Stromal cell of bone marrow (primary cell): ENCODE measurements at regions not wholly inside any gene's neighbourhood (a gene's known extent, or its start where the extent isn't known, plus 50 kb on each side); places are given as distances from the start of the nearest gene placed in this dataset.

ENCODE experiments used
- DNase-seq: peaks from one replicate; pipeline ENCODE4 v3.0.0-alpha.2; 2012; ENCODE audit warnings: low read depth

GRCh38 chr14:101066826-101067510 is 163.4 kb upstream of the RTL1 start:
- DNase-seq: no peak

- DNase-seq: no peak
Observed at GRCh38 chr14:101068313-101069227, 165.0 kb upstream of the RTL1 start.

DNA sequence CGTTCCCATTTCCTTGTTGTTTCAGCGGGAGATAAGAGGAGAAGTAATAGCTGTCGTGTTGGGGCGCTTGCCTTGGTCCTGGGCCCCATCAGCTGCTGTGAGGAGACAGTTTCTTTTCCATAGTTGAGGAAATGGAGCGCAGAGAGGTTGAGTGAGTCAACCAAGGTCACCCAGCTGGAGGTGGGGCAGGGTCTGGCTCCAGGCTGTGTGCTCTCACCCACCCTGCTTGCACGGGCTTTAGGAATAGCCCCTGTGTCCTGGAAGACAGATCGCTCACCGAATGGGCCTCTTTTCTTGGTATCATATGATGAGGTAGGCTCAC is 165.7 kb upstream of the RTL1 start:
- DNase-seq: no peak

- no peak for DNase-seq
Observed at GRCh38 chr14:101069666-101070362, 166.3 kb upstream of the RTL1 start.

DNA sequence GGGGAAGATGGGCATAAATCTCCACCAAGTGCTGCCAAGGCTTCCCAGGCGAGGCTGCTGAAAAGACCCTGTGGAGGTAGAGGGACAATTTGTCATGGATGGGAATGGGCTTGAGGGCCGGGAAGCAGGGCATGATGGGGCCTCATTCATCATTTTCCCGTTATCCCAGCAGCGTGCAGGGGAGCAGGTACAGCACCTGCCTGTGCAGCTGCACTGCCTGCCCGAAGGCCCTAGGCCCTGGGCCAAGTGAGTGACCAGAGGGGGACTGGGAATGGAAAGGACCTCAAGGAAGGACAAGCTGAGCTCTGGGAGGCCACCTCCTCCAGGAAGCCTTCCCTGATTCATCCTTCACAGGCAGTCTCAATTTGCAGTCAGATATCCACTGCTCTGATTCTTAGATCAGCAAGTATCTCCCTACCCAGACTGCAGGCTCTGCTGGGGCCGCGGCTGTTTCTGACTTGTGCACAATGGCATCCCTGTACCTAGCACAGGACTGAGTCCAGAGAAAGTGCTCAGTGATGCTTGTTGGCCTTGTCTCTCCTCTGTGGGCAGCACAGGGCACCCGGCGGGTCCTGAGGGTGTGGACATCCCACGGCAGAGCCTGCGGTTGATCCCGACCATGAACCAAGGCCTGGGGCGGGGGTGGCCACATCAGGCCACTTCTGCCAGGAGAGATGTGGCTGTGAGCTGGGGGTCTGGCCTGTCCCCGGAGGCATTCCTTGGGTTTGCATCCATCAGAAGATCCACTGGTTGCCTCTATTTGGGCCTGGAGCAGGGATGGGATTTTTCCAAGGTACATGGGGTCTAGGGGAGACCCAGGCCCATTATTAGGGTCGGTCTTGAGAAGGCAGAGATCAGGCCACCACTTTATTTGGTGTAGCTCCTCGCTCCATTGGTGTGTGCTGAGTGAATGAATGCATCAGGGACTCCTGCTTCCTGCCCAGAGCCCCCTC is 167.3 kb upstream of the RTL1 start:
- DNase-seq: no peak

DNA sequence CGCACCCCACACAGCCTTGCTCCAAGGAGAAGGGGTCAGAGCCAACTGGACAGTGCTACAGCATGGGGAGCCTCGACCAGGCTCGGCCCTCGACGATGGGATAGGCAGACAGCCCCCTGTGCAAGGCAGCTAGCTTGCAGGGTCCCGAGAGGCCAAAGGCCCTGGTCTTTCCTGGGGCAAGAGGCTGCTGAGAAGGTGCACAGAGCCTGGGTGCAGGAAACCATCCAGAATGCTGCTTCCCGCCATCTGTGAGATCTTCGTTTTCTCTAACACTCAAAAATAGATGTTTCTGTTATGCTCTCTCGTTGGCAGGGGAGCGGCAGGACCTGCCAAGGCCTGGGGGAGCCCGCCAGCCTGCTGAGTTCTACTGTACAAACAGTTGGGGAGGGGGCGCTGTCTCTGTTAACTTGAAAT is 168.0 kb upstream of the RTL1 start:
- no peak for DNase-seq

GRCh38 chr14:101072070-101072469 is 168.5 kb upstream of the RTL1 start:
- DNase-seq: no peak

DNA sequence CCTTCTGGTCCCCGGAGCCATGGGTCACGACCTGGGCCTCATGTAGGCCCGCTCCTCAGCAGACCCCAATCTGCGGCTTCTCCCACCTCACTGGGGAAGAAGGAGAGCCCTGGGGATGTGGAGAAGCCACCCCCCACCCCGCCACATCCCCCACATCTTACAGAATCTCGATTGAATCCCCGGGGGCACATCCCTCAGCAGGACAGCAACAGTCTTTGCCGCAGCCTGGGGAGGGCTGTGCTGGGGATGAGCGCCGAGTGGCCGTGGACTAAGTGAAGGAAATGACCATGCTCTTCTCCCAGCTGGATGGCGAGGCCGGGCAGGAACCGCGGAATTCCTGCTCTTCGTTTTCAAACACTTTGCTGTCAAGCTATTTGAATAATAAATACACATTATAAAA is 169.0 kb upstream of the RTL1 start:
- no peak for DNase-seq

DNA sequence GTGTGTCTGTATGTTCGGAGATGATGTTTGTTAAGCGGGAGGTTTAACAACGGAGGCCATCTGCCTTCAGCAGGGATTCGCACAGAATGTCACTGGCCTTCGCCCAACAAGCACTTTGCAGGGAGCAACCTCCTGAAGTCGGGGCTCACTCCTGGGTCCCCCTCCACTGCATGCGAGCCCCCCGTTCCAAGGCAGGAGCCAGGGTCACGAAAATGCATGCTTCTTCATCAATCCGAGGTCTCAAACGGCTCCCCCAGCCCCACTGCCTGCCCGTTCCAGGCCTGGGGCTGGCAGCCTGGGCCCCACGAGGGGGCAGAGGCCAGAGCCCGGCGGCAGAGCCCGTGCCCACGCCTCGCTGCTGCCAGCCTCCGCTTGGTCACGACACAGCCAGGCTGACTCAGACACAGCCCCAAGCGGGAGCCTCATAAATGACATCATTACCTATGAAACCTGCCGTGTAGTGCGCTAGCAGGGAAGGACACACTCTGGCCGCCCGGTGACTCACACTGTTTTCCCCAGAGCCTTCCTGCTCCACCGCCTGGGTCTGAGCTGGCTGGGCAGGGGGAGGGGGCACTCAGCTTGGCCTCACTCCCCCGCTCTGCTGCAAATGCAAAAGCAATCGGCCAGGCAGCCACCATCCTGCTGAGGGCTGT is 169.5 kb upstream of the RTL1 start:
- DNase-seq: peak; percentile 72

DNA sequence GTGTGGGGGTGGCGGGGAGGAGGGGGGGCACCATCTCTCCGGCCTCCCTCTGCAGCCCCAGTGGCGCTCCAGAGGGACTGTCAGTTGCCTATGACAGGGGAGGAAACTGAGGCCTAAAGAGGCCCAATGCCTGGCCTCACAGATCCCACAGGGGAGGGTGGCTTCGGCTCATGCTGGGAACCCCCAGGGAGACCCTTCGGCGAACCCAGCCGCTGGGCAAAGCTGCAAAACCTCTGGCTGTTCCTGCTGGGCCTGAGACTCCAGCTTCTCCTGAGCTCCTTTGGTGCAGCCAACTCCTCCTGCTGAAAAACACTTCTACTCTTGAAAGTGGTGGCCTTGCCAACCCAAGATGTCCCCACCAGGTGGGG is 170.1 kb upstream of the RTL1 start:
- no peak for DNase-seq

- no peak for DNase-seq
Observed at GRCh38 chr14:101074196-101075024, 170.9 kb upstream of the RTL1 start.

DNA sequence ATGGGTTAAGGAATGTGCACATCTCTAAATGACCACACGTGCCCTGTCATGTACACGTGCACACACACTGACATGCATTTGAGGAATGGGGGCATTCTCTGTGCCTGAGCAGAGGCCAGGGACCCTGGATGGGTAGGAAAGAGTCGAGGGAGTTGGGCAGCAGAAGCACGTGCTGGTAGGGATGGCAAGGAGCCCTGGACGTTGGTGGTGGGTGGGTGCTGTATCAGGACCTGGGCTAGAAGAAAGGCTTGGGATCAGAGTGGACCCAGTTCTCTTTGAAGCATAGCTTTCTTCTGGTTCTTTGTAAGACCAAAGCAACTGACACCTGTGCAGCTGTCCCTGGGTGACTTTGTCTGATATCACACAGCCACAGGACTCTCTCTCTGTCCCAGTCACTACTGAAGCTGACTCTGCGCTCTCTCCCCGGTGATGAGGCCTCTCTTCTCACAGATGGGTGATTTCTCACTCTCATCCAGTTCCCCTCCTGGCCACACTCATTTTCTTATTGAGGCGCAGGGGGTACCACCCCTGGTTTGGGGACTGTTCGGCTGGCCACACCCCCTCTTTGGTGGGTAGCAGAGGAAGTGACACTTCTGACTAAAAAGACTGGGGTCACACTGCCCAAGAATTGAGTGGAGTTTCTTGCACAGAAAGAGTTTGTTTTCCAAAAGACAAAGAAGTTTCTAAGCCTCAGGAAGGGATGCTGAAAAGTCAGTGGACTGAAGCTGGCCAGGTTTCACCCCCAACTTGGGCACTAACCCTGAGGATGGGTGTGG is 171.7 kb upstream of the RTL1 start:
- DNase-seq: no peak

- no peak for DNase-seq
Observed at GRCh38 chr14:101075801-101076413, 172.4 kb upstream of the RTL1 start.

- no peak for DNase-seq
Observed at GRCh38 chr14:101076451-101077198, 173.1 kb upstream of the RTL1 start.

- no peak for DNase-seq
Observed at GRCh38 chr14:101077481-101078074, 174.1 kb upstream of the RTL1 start.

GRCh38 chr14:101078170-101078891 is 174.8 kb upstream of the RTL1 start:
- no peak for DNase-seq

GRCh38 chr14:101078892-101079221 is 175.3 kb upstream of the RTL1 start:
- no peak for DNase-seq
